BJ (cell line): ENCODE measurements at regions not wholly inside any gene's neighbourhood (a gene's known extent, or its start where the extent isn't known, plus 50 kb on each side); places are given as distances from the start of the nearest gene placed in this dataset.

Source experiments
- CTCF ChIA-PET: fragments of 350-600 bp; formaldehyde crosslinking; extraction: SDS; loops from one replicate; lab custom pipeline; 2021; ENCODE audit warnings: antibody characterized with exemption, inconsistent platforms; lab: Yijun Ruan, JAX
- POLR2A ChIA-PET: fragments of 300-600 bp; sonication (Branson Sonifier 250); formaldehyde crosslinking; extraction: SDS; loops from one replicate; lab custom pipeline; 2021; ENCODE audit warnings: antibody characterized with exemption; lab: Charles Lee
- DNase-seq: peaks from one replicate; pipeline ENCODE4 v3.0.0-alpha.2; 2011; ENCODE audit warnings: low read depth
- H3K27me3 ChIP-seq: 2 replicates; pipeline ENCODE4 v1.6.0; 2011; ENCODE audit warnings: low read length; ENCODE audit not compliant: control insufficient read depth, insufficient read depth
- H3K36me3 ChIP-seq: 2 replicates; pipeline ENCODE4 v1.5.1; 2011; ENCODE audit warnings: low read length; ENCODE audit not compliant: control insufficient read depth, insufficient read depth
- H3K4me3 ChIP-seq: 2 replicates; pipeline ENCODE4 v1.5.1; 2011; ENCODE audit warnings: low read depth, mild to moderate bottlenecking, control low read depth, low read length
- TF ChIP-seq, protein P1 (sequence below): IDR thresholded peaks from 2 replicates; pipeline ENCODE4 v1.5.1; 2011; ENCODE audit warnings: low read depth, mild to moderate bottlenecking, control low read depth, inconsistent platforms, low read length, moderate library complexity; ENCODE audit not compliant: insufficient read depth

DNA sequence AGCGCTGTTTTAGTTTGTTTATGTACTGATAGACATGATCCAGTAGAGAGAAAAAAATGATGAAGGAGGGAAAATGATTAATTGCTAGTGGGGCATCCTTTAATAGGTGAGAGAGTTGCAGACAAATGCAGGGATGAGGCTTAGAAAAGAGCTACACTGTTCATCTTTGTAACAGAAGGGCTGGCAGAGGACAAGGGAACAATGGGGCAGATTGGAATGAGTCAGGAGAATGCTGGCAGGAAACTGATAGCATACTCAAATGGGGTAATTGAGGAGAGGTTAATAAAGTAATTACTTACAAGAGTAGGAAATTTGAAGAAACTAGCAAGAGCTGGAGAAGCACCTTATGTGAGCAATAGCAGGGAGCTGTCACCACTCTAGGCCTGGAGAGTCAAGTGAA lies 170.9 kb downstream of the OXSM start:
- CTCF ChIA-PET: no interaction called here
- POLR2A ChIA-PET: no interaction called here
- no peaks in the 10 kb centered on the region for H3K27me3 ChIP-seq
- no peak overlapping the region for H3K4me3 ChIP-seq
- DNase-seq: no peak
- H3K36me3 ChIP-seq: no peaks in the 10 kb centered on the region
- TF ChIP-seq, protein P1, sequence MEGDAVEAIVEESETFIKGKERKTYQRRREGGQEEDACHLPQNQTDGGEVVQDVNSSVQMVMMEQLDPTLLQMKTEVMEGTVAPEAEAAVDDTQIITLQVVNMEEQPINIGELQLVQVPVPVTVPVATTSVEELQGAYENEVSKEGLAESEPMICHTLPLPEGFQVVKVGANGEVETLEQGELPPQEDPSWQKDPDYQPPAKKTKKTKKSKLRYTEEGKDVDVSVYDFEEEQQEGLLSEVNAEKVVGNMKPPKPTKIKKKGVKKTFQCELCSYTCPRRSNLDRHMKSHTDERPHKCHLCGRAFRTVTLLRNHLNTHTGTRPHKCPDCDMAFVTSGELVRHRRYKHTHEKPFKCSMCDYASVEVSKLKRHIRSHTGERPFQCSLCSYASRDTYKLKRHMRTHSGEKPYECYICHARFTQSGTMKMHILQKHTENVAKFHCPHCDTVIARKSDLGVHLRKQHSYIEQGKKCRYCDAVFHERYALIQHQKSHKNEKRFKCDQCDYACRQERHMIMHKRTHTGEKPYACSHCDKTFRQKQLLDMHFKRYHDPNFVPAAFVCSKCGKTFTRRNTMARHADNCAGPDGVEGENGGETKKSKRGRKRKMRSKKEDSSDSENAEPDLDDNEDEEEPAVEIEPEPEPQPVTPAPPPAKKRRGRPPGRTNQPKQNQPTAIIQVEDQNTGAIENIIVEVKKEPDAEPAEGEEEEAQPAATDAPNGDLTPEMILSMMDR: no peak

DNA sequence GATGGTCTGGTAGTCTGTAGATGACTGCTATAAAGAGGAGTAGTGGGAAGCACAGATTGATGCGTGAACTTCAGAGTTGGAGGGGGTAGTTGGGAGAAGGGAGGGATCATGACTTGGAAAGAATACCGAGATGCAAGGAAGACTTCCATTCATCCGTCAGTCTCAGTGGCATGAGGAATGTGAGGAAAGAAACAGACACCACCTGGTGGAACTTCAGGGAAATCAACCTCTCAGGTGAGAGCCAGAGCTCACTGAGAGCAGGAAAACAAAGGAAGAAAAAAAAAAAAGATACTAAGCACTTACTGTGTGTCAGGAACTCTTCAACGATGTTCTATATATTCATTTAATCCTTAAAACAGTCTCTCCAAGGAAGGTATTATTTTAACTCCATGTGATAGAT lies 172.4 kb downstream of the OXSM start:
- DNase-seq: no peak
- ChIA-PET POLR2A (no interaction called here), CTCF (no interaction called here)
- TF ChIP-seq, protein P1: no peak
- no peaks in the 10 kb centered on the region for H3K36me3 ChIP-seq
- no peaks in the 10 kb centered on the region for H3K27me3 ChIP-seq
- no peak overlapping the region for H3K4me3 ChIP-seq

DNA sequence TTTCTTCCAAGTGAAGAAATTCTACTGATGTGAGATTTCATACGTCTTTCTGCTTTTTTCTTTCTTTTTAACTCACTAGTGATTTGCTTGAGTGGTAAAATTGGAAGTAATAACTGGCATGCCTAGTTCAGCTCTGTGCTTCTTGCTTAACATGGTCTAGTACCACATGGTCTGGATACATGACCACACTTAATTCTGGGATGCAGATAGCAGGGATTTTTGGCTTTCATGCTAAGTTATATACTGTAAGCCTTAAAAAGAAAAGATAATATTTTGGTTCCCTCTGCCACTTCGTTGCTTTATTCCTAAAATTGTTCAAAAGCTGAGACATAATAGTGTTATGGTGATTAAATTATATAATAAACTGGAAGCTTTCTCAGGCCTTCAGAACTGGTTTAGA lies 174.3 kb downstream of the OXSM start:
- POLR2A ChIA-PET: no interaction called here
- no peak for DNase-seq
- CTCF ChIA-PET: no interaction called here
- Histone ChIP-seq H3K36me3 (no peaks in the 10 kb centered on the region), H3K27me3 (no peaks in the 10 kb centered on the region), H3K4me3 (no peak overlapping the region)
- TF ChIP-seq, protein P1: no peak

DNA sequence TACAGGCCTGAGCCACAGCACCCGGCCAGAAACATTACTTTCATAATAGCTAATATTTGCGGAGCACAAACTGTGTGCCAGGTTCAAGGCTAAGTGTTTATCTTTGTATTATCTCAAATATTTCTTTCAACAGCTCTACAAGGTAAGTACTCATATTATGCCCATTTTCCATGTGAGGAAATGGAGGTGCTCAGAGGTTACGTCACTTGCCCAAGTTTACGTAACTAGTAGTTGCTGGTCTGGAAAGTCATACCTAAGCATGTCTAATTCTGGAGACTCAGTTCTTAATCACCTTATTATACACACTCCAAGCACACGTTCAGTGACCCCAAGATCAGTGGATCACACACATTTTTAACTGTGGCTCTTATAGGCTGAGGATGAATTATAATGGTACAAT lies 177.5 kb downstream of the OXSM start:
- no peak for DNase-seq
- no peak overlapping the region for H3K4me3 ChIP-seq
- POLR2A ChIA-PET: interaction anchor here (0.6 kb wide), 1 partner anchor 756 kb away, joined by 5 read pairs; no protein-coding TSS in a partner anchor
- no peaks in the 10 kb centered on the region for H3K27me3 ChIP-seq
- CTCF ChIA-PET: no interaction called here
- no peaks in the 10 kb centered on the region for H3K36me3 ChIP-seq
- TF ChIP-seq, protein P1: no peak

DNA sequence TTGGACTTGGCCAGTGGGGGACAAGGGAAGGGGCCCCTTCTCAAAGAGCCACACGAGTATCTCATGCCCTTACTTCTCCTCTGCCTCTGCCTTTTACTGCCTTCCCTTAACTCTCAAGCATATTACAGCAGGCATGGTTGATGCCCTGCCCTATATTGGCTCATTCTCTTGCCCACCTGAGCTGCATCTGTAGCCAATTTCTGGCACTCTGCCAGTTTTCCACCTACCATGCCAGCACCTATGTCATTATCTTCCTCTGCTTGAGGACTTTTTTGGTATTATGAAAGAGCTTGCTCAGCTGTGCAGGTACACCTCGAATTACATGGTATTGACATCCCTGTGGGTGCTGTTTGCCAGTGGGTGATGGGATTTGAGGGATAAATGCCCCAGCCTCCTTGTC lies 181.8 kb downstream of the OXSM start:
- ChIA-PET POLR2A (no interaction called here), CTCF (no interaction called here)
- no peaks in the 10 kb centered on the region for H3K27me3 ChIP-seq
- no peak for DNase-seq
- H3K36me3 ChIP-seq: no peaks in the 10 kb centered on the region
- TF ChIP-seq, protein P1: no peak
- no peak overlapping the region for H3K4me3 ChIP-seq
